ENCODE measurements at regions not wholly inside any gene's neighbourhood (a gene's known extent, or its start where the extent isn't known, plus 50 kb on each side); places are given as distances from the start of the nearest gene placed in this dataset.

- DNase-seq, result no peak
Measured at GRCh38 chr2:18503376-18504228, 56.9 kb downstream of the RDH14 start.

- DNase-seq, result no peak
Measured at GRCh38 chr2:18502142-18502541, 58.3 kb downstream of the RDH14 start.

GRCh38 chr2:18501729-18502128, 58.7 kb downstream of the RDH14 start:
- DNase-seq, result no peak

- DNase-seq, result no peak
Measured at GRCh38 chr2:18501156-18501555, 59.3 kb downstream of the RDH14 start.

GRCh38 chr2:18500333-18500732, 60.1 kb downstream of the RDH14 start:
- DNase-seq, result peak; percentile 53

- no peak for DNase-seq
Measured at GRCh38 chr2:18498531-18498930, 61.9 kb downstream of the RDH14 start.

- DNase-seq, result no peak
Measured at GRCh38 chr2:18496516-18496915, 63.9 kb downstream of the RDH14 start.

GRCh38 chr2:18495058-18495457, 65.4 kb downstream of the RDH14 start:
- DNase-seq, result no peak

GRCh38 chr2:18492721-18493120, 67.7 kb downstream of the RDH14 start:
- DNase-seq, result no peak

GRCh38 chr2:18491577-18491976, 68.9 kb downstream of the RDH14 start:
- DNase-seq, result no peak

- no peak for DNase-seq
Measured at GRCh38 chr2:18490901-18491300, 69.6 kb downstream of the RDH14 start.

- no peak for DNase-seq
Measured at GRCh38 chr2:18487106-18487913, 73.1 kb downstream of the RDH14 start.

- no peak for DNase-seq
Measured at GRCh38 chr2:18484625-18485024, 75.8 kb downstream of the RDH14 start.

- no peak for DNase-seq
Measured at GRCh38 chr2:18483896-18484295, 76.6 kb downstream of the RDH14 start.

- peak; percentile 18 for DNase-seq
Measured at GRCh38 chr2:18482666-18483065, 77.8 kb downstream of the RDH14 start.

- no peak for DNase-seq
Measured at GRCh38 chr2:18479947-18480369, 80.5 kb downstream of the RDH14 start.

- no peak for DNase-seq
Measured at GRCh38 chr2:18477293-18477692, 83.2 kb downstream of the RDH14 start.

- DNase-seq, result no peak
Measured at GRCh38 chr2:18476484-18476883, 84.0 kb downstream of the RDH14 start.

GRCh38 chr2:18475884-18476283, 84.6 kb downstream of the RDH14 start:
- no peak for DNase-seq

- no peak for DNase-seq
Measured at GRCh38 chr2:18474700-18475099, 85.8 kb downstream of the RDH14 start.

- DNase-seq, result peak; percentile 87
Measured at GRCh38 chr2:18473241-18474181, 86.9 kb downstream of the RDH14 start.

- DNase-seq, result no peak
Measured at GRCh38 chr2:18467749-18468360, 92.6 kb downstream of the RDH14 start.
